Left lobe of liver (tissue), 2 donors: ENCODE measurements at regions not wholly inside any gene's neighbourhood (a gene's known extent, or its start where the extent isn't known, plus 50 kb on each side); places are given as distances from the start of the nearest gene placed in this dataset.

Experiments
- ATAC-seq: fragments of 200-7000 bp; cut with Tn5 transposase; one replicate; pipeline ENCODE4 v1.9.1; 2020; ENCODE audit warnings: mild to moderate bottlenecking, moderate library complexity
- DNase-seq: peaks from one replicate; pipeline ENCODE4 v3.0.0-alpha.2; 2020; ENCODE audit warnings: low spot score
- donor health status: DM: no; HTN: no; CAD: no; lungs with moderate emphysema.
- donor health status: DM: no; HTN: yes; CAD: no.

- DNase-seq (no peak), ATAC-seq (no peak)
Observed at GRCh38 chr11:27195837-27196202, 155.2 kb downstream of the BBOX1 start.

DNA sequence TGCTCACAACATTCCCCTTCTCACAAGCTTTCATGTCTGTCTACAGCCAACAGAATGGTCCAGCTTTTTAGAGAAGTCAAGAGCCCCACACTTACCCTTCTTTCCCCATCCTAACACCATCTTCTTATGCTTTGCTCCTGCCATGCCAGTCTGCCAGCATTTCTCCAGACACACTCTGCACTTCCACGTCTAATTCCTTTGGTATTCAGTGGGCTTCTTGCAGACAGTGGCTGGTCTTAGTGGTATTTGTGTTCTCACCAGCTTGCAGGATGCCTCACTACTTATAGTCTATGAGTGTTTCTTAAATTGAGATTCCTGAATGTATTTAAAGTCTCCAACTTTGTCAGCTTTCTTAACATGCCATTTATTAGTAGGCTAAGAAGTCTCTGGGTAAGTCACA is 154.4 kb downstream of the BBOX1 start:
- DNase-seq: no peak
- ATAC-seq: no peak

- DNase-seq (no peak), ATAC-seq (no peak)
Observed at GRCh38 chr11:27193434-27194225, 153.0 kb downstream of the BBOX1 start.

DNA sequence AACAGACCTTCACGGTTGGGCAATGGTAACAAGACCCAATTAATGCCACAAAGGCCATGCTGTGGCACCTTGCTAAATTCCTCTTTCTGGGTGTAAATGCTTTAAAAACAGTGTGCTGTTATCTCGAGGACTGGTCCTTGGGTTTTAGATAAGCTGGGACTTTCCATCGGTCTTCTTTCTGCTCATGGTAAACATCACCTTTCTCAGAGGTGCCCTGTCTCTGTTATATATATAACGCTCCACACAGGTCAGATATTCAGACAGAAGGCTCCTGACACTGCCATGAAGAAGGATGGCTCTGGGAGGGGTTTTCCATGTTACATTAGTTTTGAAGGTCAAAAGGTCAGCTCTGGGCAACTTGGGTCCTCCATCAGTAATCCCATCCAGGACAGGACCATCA is 151.6 kb downstream of the BBOX1 start:
- DNase-seq (no peak), ATAC-seq (no peak)

DNA sequence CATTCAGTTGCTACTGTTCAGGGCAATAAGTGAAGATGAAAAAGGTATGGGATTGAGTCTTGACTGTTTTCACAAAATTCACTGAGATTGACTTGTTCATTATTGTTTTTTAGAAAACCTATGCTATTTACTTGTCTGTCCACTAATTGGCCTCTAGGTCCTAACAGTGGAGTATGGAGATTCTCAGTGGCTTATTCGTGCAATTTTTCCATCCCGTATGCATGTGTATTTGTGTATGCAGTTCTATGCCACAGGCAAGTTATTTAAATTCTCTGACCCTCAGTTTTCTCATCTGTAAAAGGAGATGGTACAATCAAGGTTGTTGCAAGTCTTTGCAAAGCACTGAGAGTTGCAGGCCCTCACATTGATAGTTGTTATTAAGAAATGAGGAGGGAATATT is 151.0 kb downstream of the BBOX1 start:
- ATAC-seq (no peak), DNase-seq (no peak)

DNA sequence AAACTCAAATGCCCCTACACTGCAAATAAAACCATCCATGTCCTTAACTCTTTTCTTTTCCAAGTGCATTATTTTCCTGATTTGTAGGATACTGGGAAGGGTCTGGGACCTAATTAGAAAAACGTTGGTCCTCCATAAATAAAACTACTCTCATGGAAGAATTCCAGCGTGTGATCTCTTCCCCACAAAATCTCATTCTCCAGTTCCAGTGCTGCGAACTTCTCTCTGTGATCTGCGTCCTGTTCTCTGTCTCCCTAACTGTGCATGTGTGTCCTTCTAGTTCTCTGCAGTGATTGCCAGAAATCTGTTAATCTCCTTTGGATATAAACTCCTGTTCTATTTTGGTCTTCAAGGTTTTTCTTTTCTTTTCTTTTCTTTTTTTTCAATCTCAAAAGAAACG is 148.1 kb downstream of the BBOX1 start:
- DNase-seq (no peak), ATAC-seq (no peak)

GRCh38 chr11:27187848-27188621 is 147.4 kb downstream of the BBOX1 start:
- ATAC-seq: no peak
- no peak for DNase-seq

- ATAC-seq (peak; percentile 35), DNase-seq (no peak)
Observed at GRCh38 chr11:27187075-27187847, 146.6 kb downstream of the BBOX1 start.

DNA sequence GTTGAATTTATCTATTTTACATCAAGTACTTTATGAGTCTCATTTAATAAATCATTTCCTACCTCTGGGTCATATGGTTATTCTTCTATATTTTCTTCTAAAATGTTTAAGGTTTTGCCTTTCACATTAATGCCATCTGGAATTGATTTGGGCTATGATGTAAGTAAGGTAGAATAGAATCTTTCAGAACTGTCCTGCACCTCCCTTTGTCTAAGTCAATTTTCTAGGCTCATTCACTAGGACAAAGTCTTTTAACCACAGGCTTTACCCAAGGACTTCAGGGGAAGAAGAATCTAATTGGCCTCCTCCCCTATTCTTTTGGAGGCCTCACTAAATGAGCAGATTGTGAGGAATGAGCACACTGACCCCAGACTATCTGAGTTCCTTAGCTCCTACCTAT is 146.0 kb downstream of the BBOX1 start:
- DNase-seq: no peak
- no peak for ATAC-seq

DNA sequence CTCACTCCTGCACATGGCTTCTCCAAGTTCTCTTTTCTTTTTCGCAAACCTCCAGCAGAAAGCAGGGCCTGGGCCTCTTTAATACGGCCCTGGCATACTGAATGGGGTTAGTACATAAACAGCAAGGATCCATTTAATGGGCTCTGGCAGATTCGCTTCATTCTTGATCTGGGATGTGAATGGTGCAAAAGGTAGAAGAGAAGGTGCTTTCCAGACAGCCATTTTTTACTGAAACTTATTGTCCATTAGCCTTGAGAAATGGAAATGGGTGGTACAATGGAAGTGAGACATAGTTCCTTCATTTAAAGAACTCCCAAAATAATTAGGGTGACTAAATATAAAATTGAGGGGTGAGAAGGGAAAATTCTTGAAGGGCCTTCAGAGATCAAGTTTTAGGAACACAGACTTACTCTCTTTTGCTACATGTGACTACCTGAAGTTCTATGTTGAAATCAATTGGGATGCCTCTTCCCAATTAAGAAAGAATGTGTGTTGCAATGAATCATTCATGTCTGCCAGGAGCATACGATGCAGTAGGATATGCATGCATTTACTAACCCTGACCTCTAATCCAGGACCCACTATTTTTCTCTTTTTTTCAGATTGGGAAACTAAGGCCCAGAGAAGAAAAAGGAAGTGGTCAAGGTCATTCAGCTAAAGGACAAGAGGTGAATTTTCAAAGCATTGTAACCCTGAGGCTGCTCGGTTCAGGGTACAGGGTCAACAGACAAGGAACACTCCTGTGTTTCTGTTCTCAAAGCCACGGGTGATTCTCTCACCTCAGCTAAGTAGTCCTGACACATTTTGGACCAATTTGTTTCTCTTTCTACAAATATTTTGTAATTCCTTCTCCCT is 144.1 kb downstream of the BBOX1 start:
- ATAC-seq (peak; percentile 20), DNase-seq (no peak)

DNA sequence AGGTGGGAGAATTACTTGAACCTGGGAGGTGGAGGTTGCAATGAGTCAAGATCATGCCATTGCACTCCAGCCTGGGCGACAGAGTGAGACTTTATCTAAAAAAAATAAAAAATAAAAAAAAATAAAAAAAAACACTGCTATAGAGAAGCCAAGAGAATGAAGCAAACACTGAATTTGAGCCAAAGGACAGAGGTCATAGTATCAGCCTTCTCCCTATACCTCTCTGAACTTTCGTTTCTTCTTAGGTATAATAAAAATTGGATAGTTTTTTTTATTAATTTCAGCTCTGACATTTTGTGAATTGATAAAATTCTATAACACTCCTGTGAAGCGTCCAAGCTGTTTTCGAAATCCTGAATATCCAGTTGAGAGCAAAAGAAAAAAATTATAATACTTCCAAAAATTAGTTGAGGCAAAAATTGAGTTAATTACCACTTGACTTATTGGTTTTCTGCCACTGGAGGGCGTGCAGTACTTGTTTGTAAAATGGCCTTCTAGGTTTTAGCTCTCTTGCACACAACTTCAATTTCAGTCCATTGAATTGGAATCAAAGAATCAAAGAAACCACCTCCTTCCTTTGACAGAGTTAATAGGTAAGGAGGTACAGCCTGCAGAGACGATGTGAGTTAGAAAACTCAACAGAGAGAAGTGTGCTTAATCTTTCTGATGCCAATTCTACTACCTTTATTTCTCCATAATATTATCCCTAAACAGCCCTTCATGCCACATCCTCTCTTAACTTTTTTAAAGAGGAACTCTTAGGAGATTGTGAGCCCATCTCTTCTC is 143.2 kb downstream of the BBOX1 start:
- DNase-seq: peak; percentile 59
- peak; percentile 87 for ATAC-seq

DNA sequence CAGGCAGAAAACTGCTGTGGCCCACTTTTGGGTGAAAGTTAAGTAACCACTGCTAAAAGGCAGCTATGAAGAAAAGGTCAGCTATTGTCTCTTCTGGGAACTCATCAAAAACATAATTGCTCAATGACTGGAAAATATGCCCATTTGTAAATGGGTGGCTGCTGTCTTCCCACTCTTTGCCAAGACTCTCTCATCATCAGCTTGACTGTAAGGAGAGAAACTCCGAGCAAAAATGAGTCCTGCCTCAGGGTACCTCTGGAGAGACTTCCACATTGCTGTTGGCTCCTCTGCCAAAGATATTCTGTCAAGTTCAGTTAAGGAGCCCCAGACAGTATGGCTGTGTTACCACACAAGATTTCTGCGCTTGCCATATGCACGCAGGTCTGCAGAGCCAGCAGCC is 138.7 kb downstream of the BBOX1 start:
- no peak for ATAC-seq
- DNase-seq: no peak

DNA sequence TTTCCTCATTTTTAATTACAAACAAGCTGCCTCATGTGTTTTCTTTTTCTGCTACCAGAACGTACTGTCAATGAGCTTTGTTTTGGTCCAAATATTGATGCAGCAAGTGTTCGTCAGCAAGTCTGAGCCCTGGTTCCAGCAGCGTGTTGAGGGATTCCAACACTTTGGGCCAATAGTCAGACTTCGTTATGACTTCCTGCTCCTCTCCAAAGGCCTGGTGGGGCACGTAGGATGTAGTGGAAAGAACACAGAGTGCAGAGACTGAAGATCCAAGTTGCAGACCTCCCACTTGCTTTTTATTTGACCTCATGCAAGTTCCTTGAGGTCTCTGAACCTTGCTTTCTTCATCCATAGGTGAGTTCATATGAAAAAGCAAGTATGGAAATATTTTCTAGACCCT is 138.2 kb downstream of the BBOX1 start:
- ATAC-seq: no peak

More for the DNA sequence above, 138.2 kb downstream of the BBOX1 start:
- DNase-seq: no peak
